HepG2 (cell line): ENCODE measurements at regions not wholly inside any gene's neighbourhood (a gene's known extent, or its start where the extent isn't known, plus 50 kb on each side); places are given as distances from the start of the nearest gene placed in this dataset.

Experiments
- ATAC-seq: fragments of 200-7000 bp; cut with Tn5 transposase; 3 replicates; pipeline ENCODE4 v1.9.1; 2020; ENCODE audit warnings: mild to moderate bottlenecking, moderate library complexity
- BruUV-seq: library from RNA; stranded (reverse); fragments of 400-500 nt; replicated peaks from 2 replicates; lab custom pipeline; 2021; lab: Mats Ljungman, UMichigan
- CTCF ChIA-PET: fragments of 300-600 bp; formaldehyde crosslinking; extraction: SDS; loops from one replicate; lab custom pipeline; 2021; ENCODE audit warnings: low total read pairs, inconsistent platforms, low intra/inter-chr PET ratio; lab: Yijun Ruan, JAX
- POLR2A ChIA-PET: fragments of 350-600 bp; sonication (Branson Sonifier 250); formaldehyde crosslinking; loops from one replicate; lab custom pipeline; 2020; ENCODE audit warnings: antibody characterized with exemption, inconsistent platforms; lab: Yijun Ruan, JAX
- DNase-seq: peaks from one replicate; pipeline ENCODE4 v3.0.0-alpha.2; 2015; ENCODE audit warnings: low spot score
- FAIRE-seq: peaks from 3 replicates; lab custom pipeline; 2011; peaks lifted over from hg19 to GRCh38; lab: Jason Lieb, UNC
- H2AFZ ChIP-seq: one replicate; pipeline ENCODE4 v1.6.1; 2011; ENCODE audit warnings: low read length, inconsistent platforms
- H3K27ac ChIP-seq: fragments of 300-600 bp; 3 replicates; pipeline ENCODE4 v1.8.0; 2011; ENCODE audit warnings: mixed run types, mild to moderate bottlenecking, mixed read lengths, low read length, inconsistent platforms; ENCODE audit not compliant: insufficient read depth; ENCODE audit errors: extremely low read length
- H3K27me3 ChIP-seq, 2 experiments: fragments of 200-600 bp in 1 of 2; 2 replicates in 1 of 2; 3 replicates in 1 of 2; pipeline versions ENCODE4 v1.6.0 to v1.8.0; 2011; ENCODE audit warnings: low read length in 2 of 2, mild to moderate bottlenecking in 2 of 2, moderate library complexity in 2 of 2, inconsistent platforms in 1 of 2; ENCODE audit not compliant: insufficient read depth in 2 of 2, control insufficient read depth in 1 of 2
- H3K36me3 ChIP-seq, 2 experiments: fragments of 200-600 bp in 1 of 2; replicated peaks in 1 of 2; 2 replicates in 1 of 2; 3 replicates in 1 of 2; pipeline versions ENCODE4 v1.5.1 to v1.8.0; 2011; ENCODE audit warnings: low read length in 2 of 2, inconsistent platforms in 1 of 2; ENCODE audit not compliant: insufficient read depth in 2 of 2, control insufficient read depth in 1 of 2
- H3K4me1 ChIP-seq: 2 replicates; pipeline ENCODE4 v1.5.1; 2012; ENCODE audit warnings: low read length, inconsistent platforms; ENCODE audit not compliant: insufficient read depth
- H3K4me2 ChIP-seq: 2 replicates; pipeline ENCODE4 v1.6.0; 2011; ENCODE audit warnings: low read depth, low read length, inconsistent platforms
- H3K4me3 ChIP-seq, 3 experiments: fragments of 200-600 bp in 1 of 3; sonication (generic), shearing (Covaris generic) in 1 of 3; replicated peaks in 1 of 3; 2 replicates each; pipeline ENCODE4 v1.5.1; 2011 to 2016; ENCODE audit warnings: low read length in 3 of 3, inconsistent platforms in 2 of 3, low read depth in 2 of 3, mild to moderate bottlenecking in 2 of 3, control low read depth in 1 of 3, mixed read lengths in 1 of 3; ENCODE audit not compliant: insufficient read depth in 1 of 3
- H3K79me2 ChIP-seq: one replicate; pipeline ENCODE4 v1.6.1; 2011; ENCODE audit warnings: low read length, inconsistent platforms; ENCODE audit not compliant: insufficient read depth
- H3K9ac ChIP-seq: 2 replicates; pipeline ENCODE4 v1.6.0; 2011; ENCODE audit warnings: mild to moderate bottlenecking, low read depth, low read length, inconsistent platforms; ENCODE audit not compliant: insufficient read depth
- H3K9me3 ChIP-seq: 2 replicates; pipeline ENCODE4 v1.5.1; 2012; ENCODE audit warnings: mild to moderate bottlenecking, low read length
- H4K20me1 ChIP-seq: 2 replicates; pipeline ENCODE4 v1.6.0; 2011; ENCODE audit warnings: inconsistent platforms, mild to moderate bottlenecking, low read length, moderate library complexity; ENCODE audit not compliant: insufficient read depth
- CTCF ChIP-seq: sonication (generic); formaldehyde crosslinking; IDR thresholded peaks from 2 replicates; pipeline ENCODE4 v1.5.0; 2020; ENCODE audit warnings: mild to moderate bottlenecking, missing genetic modification reagents, moderate library complexity
- SMC3 ChIP-seq: IDR thresholded peaks from 2 replicates; pipeline ENCODE4 v1.6.1; 2011; ENCODE audit warnings: low read length, improper control_type of control experiment
- SP1 ChIP-seq, 2 experiments: fragments of 450-650 bp in 1 of 2; sonication (generic) in 1 of 2; formaldehyde crosslinking in 1 of 2; IDR thresholded peaks; 2 replicates each; pipeline versions ENCODE4 v1.4.0 to v1.6.1; 2016 to 2020; ENCODE audit warnings: missing genetic modification reagents in 1 of 2
- STAG1 ChIP-seq: sonication (generic); formaldehyde crosslinking; IDR thresholded peaks from 2 replicates; pipeline ENCODE4 v1.4.0; 2020; ENCODE audit warnings: missing genetic modification reagents
- THAP8 ChIP-seq: sonication (generic); formaldehyde crosslinking; IDR thresholded peaks from 2 replicates; pipeline ENCODE4 v1.5.1; 2020; ENCODE audit warnings: missing genetic modification reagents, mild to moderate bottlenecking, borderline replicate concordance
- USF2 ChIP-seq, 2 experiments: sonication (generic) in 1 of 2; formaldehyde crosslinking in 1 of 2; IDR thresholded peaks; 2 replicates each; pipeline versions ENCODE4 v1.5.1 to v1.6.1; 2011 to 2020; ENCODE audit warnings: borderline replicate concordance in 1 of 2, low read depth in 1 of 2, low read length in 1 of 2, mild to moderate bottlenecking in 1 of 2, missing genetic modification reagents in 1 of 2, moderate library complexity in 1 of 2
- ZNF512 ChIP-seq: sonication (generic); formaldehyde crosslinking; IDR thresholded peaks from 2 replicates; pipeline ENCODE4 v1.4.0; 2020; ENCODE audit warnings: mild to moderate bottlenecking, missing genetic modification reagents
- ZSCAN12 ChIP-seq: sonication (generic); formaldehyde crosslinking; IDR thresholded peaks from 2 replicates; pipeline ENCODE4 v1.9.0; 2021; ENCODE audit warnings: mild to moderate bottlenecking, missing genetic modification reagents
- WGBS: methylation state at CpG from one replicate; pipeline ENCODE4 v1.1.6; 2017; ENCODE audit warnings: low lambda C conversion rate; 5-methylcytosine and 5-hydroxymethylcytosine counted together
- in situ Hi-C: cut with HindIII; loops from 2 replicates; pipeline ENCODE4 v1.10.0; 2017; ENCODE audit warnings: low pct_unique_long_range_greater_than_20kb; ENCODE audit not compliant: extremely low pct_ligation_motif_present
- intact Hi-C: fragments of 100-400 bp; cut with micrococcal nuclease; formaldehyde crosslinking; loops from one replicate; pipeline ENCODE4 v1.10.0; 2022; ENCODE audit not compliant: unreplicated experiment
- TF ChIP-seq, protein P1 (sequence below): sonication (generic); formaldehyde crosslinking; IDR thresholded peaks from 2 replicates; pipeline ENCODE4 v1.8.0; 2022; ENCODE audit warnings: missing genetic modification reagents, mild to moderate bottlenecking, inconsistent platforms, borderline replicate concordance

DNA sequence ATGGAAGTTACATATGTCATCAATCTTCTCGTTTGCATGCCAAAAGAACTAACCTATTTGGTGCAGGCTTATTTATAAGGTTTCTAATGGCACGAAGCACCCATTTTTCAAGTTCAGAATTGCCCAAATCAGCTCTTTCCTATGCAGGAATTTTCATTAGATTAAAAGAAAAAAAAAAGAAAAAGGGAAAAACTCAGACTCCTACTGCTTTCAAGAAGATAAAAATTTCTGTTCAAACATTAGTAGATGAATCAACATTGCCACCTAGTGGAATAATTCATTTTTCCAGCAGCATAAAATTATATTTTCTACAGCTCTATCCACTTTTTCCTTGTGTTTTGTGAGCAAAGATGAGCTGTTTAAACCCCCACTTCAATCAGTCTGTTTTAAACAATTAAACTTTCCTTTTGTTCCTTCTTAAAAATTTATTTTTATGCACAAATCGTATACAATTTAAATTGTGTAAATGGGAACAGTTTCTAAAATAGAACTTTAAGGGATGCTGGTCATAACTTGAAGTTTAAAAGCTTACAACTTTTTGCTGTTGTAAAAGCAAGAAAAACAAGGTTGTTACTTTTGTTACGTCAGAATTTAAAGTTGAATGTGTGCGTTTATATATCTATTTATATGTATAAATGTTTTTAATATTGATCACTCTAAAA is 309.9 kb downstream of the ARAP2 start:
- no TSS peak for BruUV-seq
- POLR2A ChIA-PET: no interaction called here
- Histone ChIP-seq H3K27me3 (no peaks in the 10 kb centered on the region), H3K4me3 (no peak overlapping the region), H3K4me1 (no peaks in the 10 kb centered on the region)
- no peak for ATAC-seq
- in situ Hi-C loops: no loop called here
- 4% methylated on average over 5 of the region's 5 CpGs for WGBS
- TF ChIP-seq USF2 (IDR thresholded peaks at IDR 0.05; ENCODE audit: low read depth, low read length) (no peak), USF2 (CRISPR knock-in tag; IDR thresholded peaks at IDR 0.05; ENCODE audit: borderline replicate concordance) (no peak), CTCF (CRISPR knock-in tag) (peak; percentile 40), THAP8 (CRISPR knock-in tag) (no peak), SMC3 (0 out of 2 replicates have a peak, but pooled peaks have one; percentile 3), STAG1 (CRISPR knock-in tag) (peak; percentile 67), SP1 (IDR thresholded peaks at IDR 0.05) (no peak), SP1 (CRISPR knock-in tag; IDR thresholded peaks at IDR 0.05) (no peak), ZSCAN12 (CRISPR knock-in tag) (no peak), ZNF512 (no peak)
- TF ChIP-seq, protein P1, sequence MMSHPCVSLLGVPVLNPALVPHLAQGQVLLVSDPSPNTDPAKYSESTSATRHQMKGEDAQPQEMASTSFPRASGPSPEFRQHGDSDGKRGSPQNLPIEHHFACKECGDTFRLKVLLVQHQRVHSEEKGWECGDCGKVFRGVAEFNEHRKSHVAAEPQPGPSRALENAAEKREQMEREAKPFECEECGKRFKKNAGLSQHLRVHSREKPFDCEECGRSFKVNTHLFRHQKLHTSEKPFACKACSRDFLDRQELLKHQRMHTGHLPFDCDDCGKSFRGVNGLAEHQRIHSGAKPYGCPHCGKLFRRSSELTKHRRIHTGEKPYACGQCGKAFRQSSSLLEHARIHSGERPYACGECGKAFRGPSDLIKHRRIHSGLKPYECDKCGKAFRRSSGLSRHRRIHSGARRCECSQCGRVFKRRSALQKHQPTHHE (CRISPR knock-in tag): no peak
- TF ChIP-seq, all 625 proteins: peak for 3
- no peak for FAIRE-seq
- H3K79me2 ChIP-seq: no peaks in the 10 kb centered on the region
- H3K9me3 ChIP-seq: no peaks in the 10 kb centered on the region
- DNase-seq: peak; percentile 7
- CTCF ChIA-PET: no interaction called here
- H3K4me2 ChIP-seq: no peak overlapping the region
- no peaks in the 10 kb centered on the region for H4K20me1 ChIP-seq
- no peak overlapping the region for H3K27ac ChIP-seq
- intact Hi-C loops: loop anchor here (10.0 kb wide), 1 partner anchor 980 kb away; no protein-coding TSS in a partner anchor
- no peak overlapping the region for H3K9ac ChIP-seq
- H2AFZ ChIP-seq: no peak overlapping the region
- H3K36me3 ChIP-seq: no peaks in the 10 kb centered on the region
